Nephron progenitor cell (in vitro differentiated cells): ENCODE measurements at regions not wholly inside any gene's neighbourhood (a gene's known extent, or its start where the extent isn't known, plus 50 kb on each side); places are given as distances from the start of the nearest gene placed in this dataset.

Source experiments
- DNase-seq: peaks from one replicate; pipeline ENCODE4 v3.0.0; 2021
- H3K27ac Mint-ChIP-seq: 2 replicates; pipeline ENCODE4 v1.8.0; 2021; ENCODE audit warnings: mild to moderate bottlenecking, moderate library complexity, mixed read lengths
- H3K27me3 Mint-ChIP-seq: 2 replicates; pipeline ENCODE4 v1.8.0; 2021; ENCODE audit warnings: mild to moderate bottlenecking, low read depth, mixed read lengths; ENCODE audit not compliant: poor library complexity
- H3K36me3 Mint-ChIP-seq: 2 replicates; pipeline ENCODE4 v1.8.0; 2021; ENCODE audit warnings: low read depth, mixed read lengths
- H3K4me1 Mint-ChIP-seq: 2 replicates; pipeline ENCODE4 v1.8.0; 2021; ENCODE audit warnings: mixed read lengths
- H3K4me3 Mint-ChIP-seq: 2 replicates; pipeline ENCODE4 v1.8.0; 2021; ENCODE audit warnings: mild to moderate bottlenecking, moderate library complexity, mixed read lengths
- H3K9me3 Mint-ChIP-seq: 2 replicates; pipeline ENCODE4 v1.8.0; 2021; ENCODE audit warnings: mild to moderate bottlenecking, moderate library complexity, mixed read lengths
- CTCF ChIP-seq: fragments of 200-600 bp; sonication (generic); IDR thresholded peaks from 2 replicates; pipeline ENCODE4 v1.5.0; 2021; ENCODE audit warnings: antibody characterized with exemption

DNA sequence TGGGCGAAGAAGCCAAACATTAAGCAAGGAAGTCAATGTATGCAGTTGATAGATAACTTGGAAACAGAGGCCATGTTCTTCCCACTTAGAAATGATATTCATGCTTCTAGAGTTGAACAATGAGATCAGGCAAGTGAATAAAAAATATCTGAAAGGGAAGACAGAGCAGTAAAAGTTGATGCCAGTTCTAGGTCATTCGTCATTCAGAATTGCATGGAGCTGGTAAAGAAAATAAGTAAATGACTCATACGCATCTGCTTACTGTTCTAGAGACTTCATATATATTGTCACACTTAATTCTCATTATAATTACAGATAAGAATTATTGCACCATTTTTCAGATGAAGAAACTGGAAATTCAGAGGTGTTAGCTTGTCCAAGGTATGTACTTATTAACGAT is 158.9 kb upstream of the FERD3L start:
- no peak for TF ChIP-seq CTCF
- Mint-ChIP-seq H3K4me3 (no peak overlapping the region), H3K4me1 (peaks cover 7% of the 10 kb centered on the region), H3K27me3 (no peaks in the 10 kb centered on the region), H3K36me3 (no peaks in the 10 kb centered on the region), H3K9me3 (no peaks in the 10 kb centered on the region), H3K27ac (no peak overlapping the region)
- DNase-seq, result no peak

DNA sequence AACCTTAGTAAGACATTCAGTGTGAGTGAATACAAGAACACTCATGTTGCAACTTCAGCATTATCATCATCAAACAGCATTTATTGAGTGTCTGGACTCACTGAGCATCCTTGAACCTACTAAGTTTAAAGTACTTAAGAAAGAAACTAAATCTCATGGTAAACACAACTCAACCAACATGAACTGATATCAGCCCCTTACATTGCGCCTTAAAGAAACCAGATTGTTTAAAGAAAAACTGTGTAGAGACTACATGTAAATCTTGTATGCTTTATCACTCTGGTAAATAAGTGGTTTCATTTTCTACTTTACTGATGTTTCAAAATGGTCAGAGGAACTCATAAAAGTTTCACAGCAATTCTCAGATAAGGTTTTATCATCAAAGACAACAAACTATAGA is 157.5 kb upstream of the FERD3L start:
- Mint-ChIP-seq H3K9me3 (no peaks in the 10 kb centered on the region), H3K4me3 (no peak overlapping the region), H3K27ac (no peak overlapping the region), H3K27me3 (no peaks in the 10 kb centered on the region), H3K36me3 (no peaks in the 10 kb centered on the region), H3K4me1 (peaks cover 7% of the 10 kb centered on the region)
- TF ChIP-seq CTCF, result no peak
- no peak for DNase-seq

- Mint-ChIP-seq H3K9me3 (no peaks in the 10 kb centered on the region), H3K4me1 (peaks cover 37% of the 10 kb centered on the region), H3K27me3 (peaks cover 4% of the 10 kb centered on the region), H3K36me3 (no peaks in the 10 kb centered on the region), H3K27ac (no peak overlapping the region), H3K4me3 (no peak overlapping the region)
- no peak for DNase-seq
- no peak for TF ChIP-seq CTCF
These were observed 151.4 kb upstream of the FERD3L start for GRCh38 chr7:19296617-19297016.

- Mint-ChIP-seq H3K27me3 (peaks cover 4% of the 10 kb centered on the region), H3K4me3 (no peak overlapping the region), H3K27ac (no peak overlapping the region), H3K4me1 (peaks cover 34% of the 10 kb centered on the region), H3K9me3 (no peaks in the 10 kb centered on the region), H3K36me3 (no peaks in the 10 kb centered on the region)
- no peak for DNase-seq
- no peak for TF ChIP-seq CTCF
These were observed 150.2 kb upstream of the FERD3L start for GRCh38 chr7:19295376-19295775.

DNA sequence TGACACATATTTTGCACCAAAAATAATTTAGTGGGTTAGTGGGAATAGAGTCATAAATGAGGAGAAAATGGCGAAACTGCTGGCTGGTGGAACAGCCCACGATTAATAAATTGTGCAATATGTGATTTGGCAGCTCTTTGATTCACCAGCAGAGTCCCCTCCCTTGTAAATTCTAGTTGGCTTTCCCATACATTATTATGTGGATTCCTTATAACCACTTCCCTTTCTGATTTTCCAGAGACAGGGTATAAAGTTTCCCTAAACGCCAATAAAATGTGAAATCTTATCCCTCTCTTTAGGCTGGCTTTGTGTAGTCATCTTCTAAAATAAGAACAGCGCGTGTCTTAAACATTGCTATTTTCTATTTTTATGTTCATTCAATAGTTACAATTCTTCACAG is 149.4 kb upstream of the FERD3L start:
- no peaks in the 10 kb centered on the region for H3K36me3 Mint-ChIP-seq
- peaks cover 4% of the 10 kb centered on the region for H3K27me3 Mint-ChIP-seq
- no peak overlapping the region for H3K4me3 Mint-ChIP-seq
- TF ChIP-seq CTCF, result no peak
- no peak for DNase-seq
- H3K9me3 Mint-ChIP-seq, result no peaks in the 10 kb centered on the region
- H3K27ac Mint-ChIP-seq, result peak overlapping the region; percentile 33
- H3K4me1 Mint-ChIP-seq, result peaks cover 34% of the 10 kb centered on the region

DNA sequence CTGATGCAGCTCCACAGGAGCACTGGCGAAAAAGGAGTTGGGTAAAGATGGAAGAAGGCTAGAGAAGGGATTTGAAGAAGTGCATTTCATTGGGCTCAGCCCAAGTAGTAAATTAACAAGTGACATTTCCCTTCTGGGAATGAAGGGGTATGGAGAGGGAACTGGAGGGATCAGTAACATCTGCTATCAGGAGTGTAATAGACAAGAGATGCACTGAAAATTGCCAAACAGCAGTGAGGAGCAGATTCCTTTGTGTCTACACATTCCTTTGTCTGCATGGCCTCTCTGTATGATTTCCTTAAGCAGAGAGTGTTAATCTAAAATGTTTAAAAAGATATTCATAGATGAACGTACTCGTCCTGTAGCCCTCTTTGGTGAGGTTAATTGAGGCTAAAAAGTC is 148.2 kb upstream of the FERD3L start:
- TF ChIP-seq CTCF, result no peak
- peak overlapping the region; percentile 17 for H3K27ac Mint-ChIP-seq
- H3K27me3 Mint-ChIP-seq, result peaks cover 4% of the 10 kb centered on the region
- DNase-seq, result no peak
- peak overlapping the region; percentile 0 for H3K4me3 Mint-ChIP-seq
- peaks cover 34% of the 10 kb centered on the region for H3K4me1 Mint-ChIP-seq
- no peaks in the 10 kb centered on the region for H3K36me3 Mint-ChIP-seq
- no peaks in the 10 kb centered on the region for H3K9me3 Mint-ChIP-seq
